GM23248 (cell line): ENCODE measurements at regions not wholly inside any gene's neighbourhood (a gene's known extent, or its start where the extent isn't known, plus 50 kb on each side); places are given as distances from the start of the nearest gene placed in this dataset.

Experiments used
- DNase-seq: peaks from one replicate; pipeline ENCODE4 v3.0.0-alpha.2; 2015
- H2AFZ ChIP-seq: fragments of 200-600 bp; sonication (generic); 2 replicates; pipeline ENCODE4 v1.6.1; 2016; ENCODE audit warnings: antibody characterized with exemption
- H3F3A ChIP-seq: fragments of 200-600 bp; sonication (generic); 2 replicates; pipeline ENCODE4 v1.6.1; 2016; ENCODE audit warnings: mild to moderate bottlenecking, antibody characterized with exemption, mixed run types; ENCODE audit not compliant: insufficient read depth
- H3K27ac ChIP-seq: fragments of 200-600 bp; sonication (generic); 2 replicates; pipeline ENCODE4 v1.5.1; 2016; ENCODE audit warnings: mild to moderate bottlenecking
- H3K27me3 ChIP-seq: fragments of 200-600 bp; sonication (generic); replicated peaks from 2 replicates; pipeline ENCODE4 v1.6.1; 2016; ENCODE audit warnings: mild to moderate bottlenecking; ENCODE audit not compliant: insufficient read depth
- H3K36me3 ChIP-seq: fragments of 200-600 bp; sonication (generic); 2 replicates; pipeline ENCODE4 v1.6.1; 2016; ENCODE audit warnings: low read depth, mild to moderate bottlenecking
- H3K4me1 ChIP-seq: fragments of 200-600 bp; sonication (generic); 2 replicates; pipeline ENCODE4 v1.6.1; 2016; ENCODE audit warnings: mild to moderate bottlenecking; ENCODE audit not compliant: insufficient read depth
- H3K4me2 ChIP-seq: fragments of 200-600 bp; sonication (generic); one replicate; pipeline ENCODE4 v1.6.1; 2016; ENCODE audit warnings: mild to moderate bottlenecking; ENCODE audit not compliant: unreplicated experiment
- H3K4me3 ChIP-seq: fragments of 200-600 bp; sonication (generic); 2 replicates; pipeline ENCODE4 v1.5.1; 2016; ENCODE audit warnings: mild to moderate bottlenecking
- H3K79me2 ChIP-seq: fragments of 200-600 bp; sonication (generic); 2 replicates; pipeline ENCODE4 v1.6.1; 2016; ENCODE audit warnings: mild to moderate bottlenecking; ENCODE audit not compliant: insufficient read depth
- H3K9ac ChIP-seq: fragments of 200-600 bp; sonication (generic); 2 replicates; pipeline ENCODE4 v1.6.1; 2016; ENCODE audit warnings: mild to moderate bottlenecking
- H3K9me2 ChIP-seq: fragments of 200-600 bp; sonication (generic); 2 replicates; pipeline ENCODE4 v1.6.1; 2016; ENCODE audit warnings: mixed run types, mild to moderate bottlenecking, moderate library complexity; ENCODE audit not compliant: insufficient read depth
- H3K9me3 ChIP-seq: fragments of 200-600 bp; sonication (generic); one replicate; pipeline ENCODE4 v1.6.1; 2017; ENCODE audit warnings: low read depth
- H4K20me1 ChIP-seq: fragments of 200-600 bp; sonication (generic); 2 replicates; pipeline ENCODE4 v1.6.0; 2016; ENCODE audit not compliant: insufficient read depth
- EZH2 ChIP-seq: fragments of 200-600 bp; sonication (generic); IDR thresholded peaks from 2 replicates; pipeline ENCODE4 v1.6.1; 2018; ENCODE audit warnings: antibody characterized with exemption, mild to moderate bottlenecking; ENCODE audit not compliant: insufficient read depth, poor library complexity, severe bottlenecking
- EZH2phosphoT487 ChIP-seq: fragments of 200-600 bp; sonication (generic); IDR thresholded peaks from 2 replicates; pipeline ENCODE4 v1.6.1; 2018; ENCODE audit warnings: antibody characterized with exemption, moderate library complexity, mild to moderate bottlenecking, low read depth; ENCODE audit not compliant: insufficient read depth
- WGBS, 2 experiments: methylation state at CpG; one replicate each; pipeline ENCODE4 v1.1.6; 2015 to 2017; ENCODE audit warnings: low lambda C conversion rate in 2 of 2, low coverage in 1 of 2; ENCODE audit errors: missing lambda C conversion rate in 2 of 2; 5-methylcytosine and 5-hydroxymethylcytosine counted together
- in situ Hi-C: fragments of 300-500 bp; cut with MboI; formaldehyde crosslinking; loops from 2 replicates; pipeline ENCODE4 v1.15.0; 2020

DNA sequence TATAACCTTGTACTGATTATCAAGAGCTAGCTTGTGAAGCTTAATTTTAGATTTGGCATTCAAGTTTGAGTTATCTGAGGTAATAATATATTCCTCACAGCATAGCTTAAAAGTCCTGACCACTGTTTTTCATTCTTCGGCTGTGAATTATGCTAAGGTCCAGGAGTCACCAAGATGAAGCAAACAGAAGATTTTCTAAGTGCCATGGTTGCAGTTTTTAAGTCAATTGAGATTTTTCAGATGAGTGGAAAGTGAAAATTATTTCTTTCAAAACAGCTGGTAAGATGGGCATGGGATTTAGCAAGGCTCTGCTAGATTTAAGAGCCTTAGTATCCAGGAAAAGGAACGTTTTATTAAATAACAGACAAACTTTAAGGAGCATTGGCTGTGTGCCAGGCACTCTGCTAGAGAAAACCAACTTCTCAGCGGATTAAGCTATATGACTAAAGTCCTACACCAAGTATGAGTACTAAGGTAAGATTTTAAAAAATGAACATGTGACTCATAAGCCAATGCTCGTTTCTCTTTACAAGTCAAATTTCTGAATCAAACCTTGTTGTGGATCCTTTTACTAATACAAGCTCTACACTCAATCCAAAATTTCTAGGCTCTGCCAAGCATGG lies 149.9 kb upstream of the IL15 start:
- WGBS, 2 experiments: 4 to 5% methylated on average over 4 of the region's 4 CpGs
- Histone ChIP-seq H3K4me2 (peak overlapping the region; percentile 74), H3F3A (peaks cover 24% of the 10 kb centered on the region), H3K4me1 (peaks cover 20% of the 10 kb centered on the region), H4K20me1 (no peaks in the 10 kb centered on the region), H3K27ac (peak overlapping the region; percentile 64), H3K4me3 (peak overlapping the region; percentile 43), H3K9ac (peak overlapping the region; percentile 22; the same call in 1 of the 2 replicates), H3K36me3 (no peaks in the 10 kb centered on the region), H3K79me2 (no peaks in the 10 kb centered on the region), H3K9me3 (no peaks in the 10 kb centered on the region), H3K9me2 (no peaks in the 10 kb centered on the region), H2AFZ (peak overlapping the region; percentile 61), H3K27me3 (no peaks in the 10 kb centered on the region)
- in situ Hi-C loops: no loop called here
- DNase-seq: peak; percentile 93
- TF ChIP-seq EZH2: no peak
- no peak for TF ChIP-seq EZH2phosphoT487

GRCh38 chr4:141497627-141498026 lies 138.8 kb upstream of the IL15 start:
- 90 to 100% methylated on average over 1 of the region's 1 CpG for WGBS, 2 experiments

DNA sequence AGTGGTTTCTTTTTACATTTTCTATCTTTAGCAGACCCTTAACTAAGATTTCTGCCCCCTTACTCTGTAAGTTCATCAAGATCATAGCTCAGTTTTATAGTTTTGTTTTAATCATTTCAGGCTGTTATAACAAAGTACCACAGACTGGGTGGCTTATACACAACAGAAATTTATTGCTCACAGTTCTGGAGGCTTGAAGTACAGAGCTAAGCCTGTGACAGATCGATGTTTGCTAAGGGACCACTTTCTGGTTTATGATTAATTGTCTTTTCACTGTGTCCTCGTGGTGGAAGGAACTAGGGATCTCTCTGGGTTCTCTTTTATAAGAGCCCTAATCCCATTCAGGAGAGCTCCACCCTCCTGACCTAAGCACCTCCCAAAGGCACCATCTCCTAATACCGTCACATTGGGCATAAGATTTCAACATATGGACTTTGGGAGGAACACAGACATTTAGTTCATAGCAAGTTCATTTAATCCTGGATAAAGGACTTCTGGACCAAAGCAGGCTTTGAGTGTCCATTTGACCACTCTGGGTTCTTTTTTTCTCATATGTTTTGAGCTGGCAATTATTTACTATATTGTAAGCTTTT lies 137.0 kb upstream of the IL15 start:
- WGBS, 2 experiments: 27 to 37% methylated on average over 3 of the region's 3 CpGs
- Histone ChIP-seq H3K27me3 (no peaks in the 10 kb centered on the region), H3K4me3 (no peak overlapping the region), H3K4me2 (no peak overlapping the region), H3K9ac (no peak overlapping the region), H3K79me2 (no peaks in the 10 kb centered on the region), H4K20me1 (no peaks in the 10 kb centered on the region), H3K4me1 (peaks cover 7% of the 10 kb centered on the region), H3K9me2 (no peaks in the 10 kb centered on the region), H3K27ac (no peak overlapping the region), H3F3A (peaks cover 3% of the 10 kb centered on the region; the same call in 1 of the 2 replicates), H3K36me3 (no peaks in the 10 kb centered on the region), H3K9me3 (no peaks in the 10 kb centered on the region), H2AFZ (no peak overlapping the region)
- in situ Hi-C loops: no loop called here
- DNase-seq: no peak
- no peak for TF ChIP-seq EZH2phosphoT487
- TF ChIP-seq EZH2: no peak

More at GRCh38 chr4:141497627-141498026, 138.8 kb upstream of the IL15 start:
- Histone ChIP-seq H3K9me3 (no peaks in the 10 kb centered on the region), H3K4me3 (no peak overlapping the region), H3F3A (peaks cover 3% of the 10 kb centered on the region; the same call in 1 of the 2 replicates), H3K4me1 (peaks cover 7% of the 10 kb centered on the region), H3K4me2 (no peak overlapping the region), H3K9ac (no peak overlapping the region), H4K20me1 (no peaks in the 10 kb centered on the region), H3K9me2 (no peaks in the 10 kb centered on the region; the same call in 1 of the 2 replicates), H3K27ac (no peak overlapping the region), H3K27me3 (no peaks in the 10 kb centered on the region), H3K79me2 (no peaks in the 10 kb centered on the region), H3K36me3 (no peaks in the 10 kb centered on the region), H2AFZ (no peak overlapping the region)
- no peak for DNase-seq
- TF ChIP-seq EZH2 (no peak), EZH2phosphoT487 (no peak)
- in situ Hi-C loops: no loop called here

DNA sequence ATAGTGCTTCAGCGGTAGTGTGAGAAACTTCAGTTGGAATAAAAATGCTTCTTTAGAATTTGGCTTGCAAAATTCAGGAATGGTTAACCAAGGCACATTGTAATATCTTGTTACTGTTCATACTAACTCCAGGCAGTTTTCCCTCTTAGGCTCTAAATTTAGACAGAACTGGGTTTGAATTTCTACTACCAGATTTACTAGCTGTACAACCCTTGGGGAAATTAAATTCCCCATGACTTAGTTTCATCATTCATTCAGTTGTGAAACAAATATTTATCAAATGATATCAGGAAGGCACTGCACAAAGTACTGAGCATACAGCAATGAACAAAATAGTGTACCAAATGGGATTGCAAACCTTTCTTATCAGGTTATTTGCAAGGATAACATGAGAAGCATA lies 135.0 kb upstream of the IL15 start:
- H3F3A ChIP-seq: peaks cover 3% of the 10 kb centered on the region; the same call in 1 of the 2 replicates
- no peaks in the 10 kb centered on the region for H3K36me3 ChIP-seq
- H3K4me1 ChIP-seq: peaks cover 7% of the 10 kb centered on the region
- DNase-seq: peak; percentile 28
- no peak overlapping the region for H3K4me3 ChIP-seq
- H3K27ac ChIP-seq: no peak overlapping the region
- no peaks in the 10 kb centered on the region for H3K9me3 ChIP-seq
- no peak overlapping the region for H3K9ac ChIP-seq
- H3K79me2 ChIP-seq: no peaks in the 10 kb centered on the region
- no peak overlapping the region for H2AFZ ChIP-seq
- H3K27me3 ChIP-seq: no peaks in the 10 kb centered on the region
- peak overlapping the region; percentile 60 for H3K4me2 ChIP-seq
- H3K9me2 ChIP-seq: no peaks in the 10 kb centered on the region
- no peak for TF ChIP-seq EZH2
- no peak for TF ChIP-seq EZH2phosphoT487
- no peaks in the 10 kb centered on the region for H4K20me1 ChIP-seq
- WGBS, 2 experiments: 92 to 96% methylated on average over 1 of the region's 1 CpG
- in situ Hi-C loops: no loop called here
